ENCODE measurements at regions not wholly inside any gene's neighbourhood (a gene's known extent, or its start where the extent isn't known, plus 50 kb on each side); places are given as distances from the start of the nearest gene placed in this dataset.

DNA sequence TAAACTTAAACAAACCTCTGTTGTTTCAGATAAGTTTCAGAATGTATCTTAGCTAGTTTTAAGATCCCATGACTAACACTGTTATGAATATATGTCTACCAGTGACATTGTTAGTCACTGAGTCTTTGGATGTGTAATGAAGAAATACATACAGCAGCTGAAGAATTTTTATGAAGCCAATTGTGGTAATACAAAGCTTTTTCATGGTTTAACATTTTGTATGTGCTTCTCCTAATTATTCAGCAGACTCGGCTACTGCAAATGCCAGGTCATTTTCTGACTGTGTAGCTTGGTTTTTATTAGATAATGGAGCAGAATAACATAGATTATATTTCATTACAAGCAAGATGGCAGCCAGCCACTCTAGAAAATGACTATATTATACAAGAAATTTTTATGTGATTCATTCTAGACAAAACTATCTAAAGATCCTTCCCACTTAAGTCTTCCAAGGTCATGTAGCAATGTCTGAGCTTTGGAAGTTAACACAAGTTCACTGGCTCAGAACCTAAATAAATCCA is 147.8 kb downstream of the TNFSF18 start:
- Histone ChIP-seq H3K4me1 (no peaks in the 10 kb centered on the region), H3K27ac (no peak overlapping the region), H3K36me3 (no peaks in the 10 kb centered on the region), H3K27me3 (no peaks in the 10 kb centered on the region), H3K9me3 (no peaks in the 10 kb centered on the region), H3K4me3 (no peak overlapping the region)
- intact Hi-C loops (cut with DNase I), result no loop called here
- no peak for TF ChIP-seq CTCF (IDR thresholded peaks at IDR 0.05)
- ATAC-seq, result no peak
- DNase-seq, result no peak

- intact Hi-C loops (cut with DNase I), result no loop called here
- Histone ChIP-seq H3K4me3 (no peak overlapping the region), H3K27me3 (no peaks in the 10 kb centered on the region), H3K9me3 (no peaks in the 10 kb centered on the region), H3K4me1 (no peaks in the 10 kb centered on the region), H3K36me3 (no peaks in the 10 kb centered on the region), H3K27ac (no peak overlapping the region)
- no peak for ATAC-seq
- no peak for DNase-seq
- no peak for TF ChIP-seq CTCF (IDR thresholded peaks at IDR 0.05)
These were observed 147.0 kb downstream of the TNFSF18 start for GRCh38 chr1:172903581-172904220.

DNA sequence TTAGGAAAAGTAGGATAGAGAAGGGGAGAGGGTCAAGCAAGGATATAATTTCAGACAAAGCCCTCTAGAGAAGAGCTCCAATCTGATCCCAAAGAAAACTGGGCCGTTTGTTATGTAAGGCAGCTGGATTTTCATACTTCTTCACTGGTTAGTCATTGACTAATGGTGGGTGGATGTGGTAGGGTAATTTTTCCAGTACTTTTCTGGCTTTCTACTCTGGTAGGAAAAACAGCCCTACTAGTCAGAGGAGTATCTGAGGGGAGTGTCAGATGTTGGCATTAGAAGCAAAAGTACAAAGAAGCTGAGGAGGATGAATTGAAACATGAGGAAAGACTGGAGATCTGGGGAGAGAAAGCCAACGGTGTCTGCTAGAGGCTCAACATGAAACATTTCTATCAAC is 145.3 kb downstream of the TNFSF18 start:
- H3K4me3 ChIP-seq, result no peak overlapping the region
- DNase-seq (no peak), ATAC-seq (no peak)
- no peaks in the 10 kb centered on the region for H3K36me3 ChIP-seq
- H3K27ac ChIP-seq, result no peak overlapping the region
- no peaks in the 10 kb centered on the region for H3K4me1 ChIP-seq
- intact Hi-C loops (cut with DNase I), result no loop called here
- H3K27me3 ChIP-seq, result no peaks in the 10 kb centered on the region
- no peak for TF ChIP-seq CTCF (IDR thresholded peaks at IDR 0.05)
- no peaks in the 10 kb centered on the region for H3K9me3 ChIP-seq

DNA sequence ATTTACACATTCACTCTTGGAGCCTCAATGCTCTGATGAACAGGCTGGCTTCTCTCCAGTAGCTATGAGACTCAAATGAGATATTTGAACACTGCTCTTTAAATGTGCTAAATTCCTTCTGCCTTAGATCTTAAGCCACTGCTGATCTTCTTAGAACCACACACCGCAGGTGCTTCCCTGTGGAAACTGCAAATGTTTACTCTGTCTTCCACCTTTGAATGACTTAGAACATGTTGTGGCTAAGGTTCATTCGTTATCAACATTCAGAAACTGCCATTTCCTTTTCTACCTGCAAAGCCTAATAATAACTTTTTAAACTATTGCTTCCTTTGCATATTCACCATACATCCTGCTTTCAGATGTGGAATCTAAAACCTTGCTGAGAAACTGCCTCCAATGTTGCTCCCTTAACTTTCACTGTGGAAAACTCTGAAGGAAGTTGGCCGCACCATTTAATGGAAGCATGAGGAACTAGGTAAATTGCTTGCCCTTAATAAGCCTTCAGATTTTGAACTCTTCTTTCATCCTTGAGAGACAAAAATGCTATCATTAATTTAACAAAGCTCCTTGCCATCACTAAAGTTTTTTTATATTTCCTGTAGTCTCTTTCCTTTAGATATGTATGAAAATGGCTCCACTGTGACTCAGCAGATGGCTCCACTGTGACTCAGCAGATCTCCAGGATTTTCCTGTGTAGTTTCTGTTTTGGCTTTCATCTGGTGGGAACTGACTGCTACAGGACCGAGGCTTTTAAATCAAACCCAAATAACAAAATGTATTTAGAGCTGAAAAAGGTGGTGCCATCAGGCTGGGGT is 143.8 kb downstream of the TNFSF18 start:
- Histone ChIP-seq H3K4me3 (no peak overlapping the region), H3K27ac (no peak overlapping the region), H3K9me3 (no peaks in the 10 kb centered on the region), H3K4me1 (no peaks in the 10 kb centered on the region), H3K36me3 (no peaks in the 10 kb centered on the region), H3K27me3 (no peaks in the 10 kb centered on the region)
- ATAC-seq (no peak), DNase-seq (no peak)
- TF ChIP-seq CTCF (IDR thresholded peaks at IDR 0.05), result no peak
- intact Hi-C loops (cut with DNase I), result no loop called here

- intact Hi-C loops (cut with DNase I), result no loop called here
- ATAC-seq (no peak), DNase-seq (no peak)
- H3K4me1 ChIP-seq, result no peaks in the 10 kb centered on the region
- no peak overlapping the region for H3K27ac ChIP-seq
- H3K4me3 ChIP-seq, result no peak overlapping the region
- TF ChIP-seq CTCF (IDR thresholded peaks at IDR 0.05), result no peak
- H3K9me3 ChIP-seq, result peaks cover 6% of the 10 kb centered on the region
- no peaks in the 10 kb centered on the region for H3K36me3 ChIP-seq
- H3K27me3 ChIP-seq, result no peaks in the 10 kb centered on the region
These were observed 142.9 kb downstream of the TNFSF18 start for GRCh38 chr1:172907834-172908326.
